ENCODE measurements at regions not wholly inside any gene's neighbourhood (a gene's known extent, or its start where the extent isn't known, plus 50 kb on each side); places are given as distances from the start of the nearest gene placed in this dataset.

GRCh38 chr9:13431692-13432091 lies 152.2 kb upstream of the MPDZ start (continued):
- no peak for TF ChIP-seq ZHX2 (IDR thresholded peaks at IDR 0.05; ENCODE audit: low read depth)
- no peak for TF ChIP-seq ZHX2 (CRISPR knock-in tag; IDR thresholded peaks at IDR 0.05; ENCODE audit: borderline replicate concordance)
- no peak for TF ChIP-seq TCF7 (IDR thresholded peaks at IDR 0.05; ENCODE audit: low read depth)
- no peak for TF ChIP-seq FOSL1 (CRISPR knock-in tag; IDR thresholded peaks at IDR 0.05; ENCODE audit: borderline replicate concordance)
- no peak for TF ChIP-seq ZNF136 (CRISPR knock-in tag; IDR thresholded peaks at IDR 0.05; ENCODE audit: low read depth)
- TF ChIP-seq HHEX (CRISPR knock-in tag; IDR thresholded peaks at IDR 0.05), result no peak
- no peak for TF ChIP-seq YEATS4 (CRISPR knock-in tag; IDR thresholded peaks at IDR 0.05; ENCODE audit: borderline replicate concordance)
- no peak for TF ChIP-seq FOXO1 (CRISPR knock-in tag; IDR thresholded peaks at IDR 0.05)

GRCh38 chr9:13431222-13431536 lies 151.7 kb upstream of the MPDZ start:
- Histone ChIP-seq H3K4me3 (replicated peaks in 1 of 3; ENCODE audit: insufficient read depth in 1 of 3, low read depth in 2 of 3, low read length in 3 of 3) (no peak overlapping the region), H3K9me3 (ENCODE audit: low read length) (no peaks in the 10 kb centered on the region), H3K27ac (ENCODE audit: extremely low read length, insufficient read depth, low read length) (no peak overlapping the region), H3K4me2 (ENCODE audit: low read depth, low read length) (no peak overlapping the region), H3K79me2 (ENCODE audit: insufficient read depth, low read length) (no peaks in the 10 kb centered on the region), H3K4me1 (ENCODE audit: insufficient read depth, low read length) (no peaks in the 10 kb centered on the region), H4K20me1 (ENCODE audit: insufficient read depth, low read length) (no peaks in the 10 kb centered on the region), H3K27me3 (ENCODE audit: control insufficient read depth in 1 of 2, insufficient read depth in 2 of 2, low read length in 2 of 2) (no peaks in the 10 kb centered on the region), H3K9ac (ENCODE audit: insufficient read depth, low read depth, low read length) (no peak overlapping the region), H3K36me3 (replicated peaks in 1 of 2; ENCODE audit: control insufficient read depth in 1 of 2, insufficient read depth in 2 of 2, low read length in 2 of 2) (no peaks in the 10 kb centered on the region), H2AFZ (ENCODE audit: low read length) (no peak overlapping the region)
- ATAC-seq (no peak), FAIRE-seq (no peak), DNase-seq (ENCODE audit: low spot score) (no peak)
- BruUV-seq (replicated peaks), result no TSS peak
- ChIA-PET CTCF (ENCODE audit: low intra/inter-chr PET ratio, low total read pairs) (no interaction called here), POLR2A (no interaction called here)
- 53% methylated on average over 5 of the region's 6 CpGs for WGBS (ENCODE audit: low lambda C conversion rate)
- TF ChIP-seq SIX4 (CRISPR knock-in tag; IDR thresholded peaks at IDR 0.05) (no peak), ZBTB3 (CRISPR knock-in tag; IDR thresholded peaks at IDR 0.05; ENCODE audit: borderline replicate concordance, low read depth) (no peak), ZBTB7B (CRISPR knock-in tag; IDR thresholded peaks at IDR 0.05) (no peak), FOXC1 (CRISPR knock-in tag; IDR thresholded peaks at IDR 0.05; ENCODE audit: borderline replicate concordance) (no peak), ZNF33B (CRISPR knock-in tag; IDR thresholded peaks at IDR 0.05) (no peak), ZNF343 (CRISPR knock-in tag; IDR thresholded peaks at IDR 0.05) (no peak)
- in situ Hi-C loops (cut with HindIII; ENCODE audit: extremely low pct_ligation_motif_present, low pct_unique_long_range_greater_than_20kb), result no loop called here
- intact Hi-C loops (cut with micrococcal nuclease; ENCODE audit: unreplicated experiment), result no loop called here
